ENCODE measurements at regions not wholly inside any gene's neighbourhood (a gene's known extent, or its start where the extent isn't known, plus 50 kb on each side); places are given as distances from the start of the nearest gene placed in this dataset.
"Not testable (repeated sequence)": the region's sequence is repeated elsewhere in the genome, so short reads cannot be mapped to it uniquely, and the experiment has no call there.

- no peak for DNase-seq
Observed at GRCh38 chr18:66994790-66995189, 390.9 kb upstream of the CDH19 start.

- no peak for DNase-seq
Observed at GRCh38 chr18:66993492-66993891, 389.6 kb upstream of the CDH19 start.

GRCh38 chr18:66990909-66991308 is 387.0 kb upstream of the CDH19 start:
- no peak for DNase-seq

GRCh38 chr18:66979009-66979408 is 375.1 kb upstream of the CDH19 start:
- DNase-seq, result no peak

- no peak for DNase-seq
Observed at GRCh38 chr18:66972681-66973080, 368.8 kb upstream of the CDH19 start.

GRCh38 chr18:66971960-66972359 is 368.1 kb upstream of the CDH19 start:
- DNase-seq, result no peak

GRCh38 chr18:66966171-66966570 is 362.3 kb upstream of the CDH19 start:
- DNase-seq, result no peak

- DNase-seq, result no peak
Observed at GRCh38 chr18:66958309-66958708, 354.4 kb upstream of the CDH19 start.

GRCh38 chr18:66951750-66952149 is 347.9 kb upstream of the CDH19 start:
- DNase-seq, result no peak

GRCh38 chr18:66949419-66949818 is 345.5 kb upstream of the CDH19 start:
- DNase-seq, result no peak

- DNase-seq, result no peak
Observed at GRCh38 chr18:66937546-66937945, 333.7 kb upstream of the CDH19 start.

- DNase-seq, result no peak
Observed at GRCh38 chr18:66931010-66931409, 327.1 kb upstream of the CDH19 start.

GRCh38 chr18:66916834-66917233 is 312.9 kb upstream of the CDH19 start:
- no peak for DNase-seq

- no peak for DNase-seq
Observed at GRCh38 chr18:66900837-66901236, 296.9 kb upstream of the CDH19 start.

GRCh38 chr18:66895631-66896030 is 291.7 kb upstream of the CDH19 start:
- DNase-seq, result no peak

GRCh38 chr18:66894851-66895250 is 291.0 kb upstream of the CDH19 start:
- no peak for DNase-seq

- not testable (repeated sequence) for DNase-seq
Observed at GRCh38 chr18:66892388-66892787, 288.5 kb upstream of the CDH19 start.

GRCh38 chr18:66874812-66875474 is 271.1 kb upstream of the CDH19 start:
- no peak for DNase-seq

GRCh38 chr18:66874375-66874774 is 270.5 kb upstream of the CDH19 start:
- DNase-seq, result no peak

GRCh38 chr18:66873899-66874298 is 270.0 kb upstream of the CDH19 start:
- no peak for DNase-seq

- DNase-seq, result no peak
Observed at GRCh38 chr18:66872277-66872676, 268.4 kb upstream of the CDH19 start.

GRCh38 chr18:66867653-66868052 is 263.8 kb upstream of the CDH19 start:
- DNase-seq, result no peak

GRCh38 chr18:66866427-66866940 is 262.6 kb upstream of the CDH19 start:
- DNase-seq, result not testable (repeated sequence)

GRCh38 chr18:66838340-66838987 is 234.6 kb upstream of the CDH19 start:
- DNase-seq, result no peak

GRCh38 chr18:66833646-66834045 is 229.8 kb upstream of the CDH19 start:
- DNase-seq, result no peak
